HG02885 (cell line): ENCODE measurements at regions not wholly inside any gene's neighbourhood (a gene's known extent, or its start where the extent isn't known, plus 50 kb on each side); places are given as distances from the start of the nearest gene placed in this dataset.

Experiments used
- ATAC-seq: cut with Tn5 transposase; IDR thresholded peaks from one replicate; pipeline ENCODE4 v1.9.1; 2021; ENCODE audit warnings: mild to moderate bottlenecking; ENCODE audit not compliant: unreplicated experiment, poor library complexity

DNA sequence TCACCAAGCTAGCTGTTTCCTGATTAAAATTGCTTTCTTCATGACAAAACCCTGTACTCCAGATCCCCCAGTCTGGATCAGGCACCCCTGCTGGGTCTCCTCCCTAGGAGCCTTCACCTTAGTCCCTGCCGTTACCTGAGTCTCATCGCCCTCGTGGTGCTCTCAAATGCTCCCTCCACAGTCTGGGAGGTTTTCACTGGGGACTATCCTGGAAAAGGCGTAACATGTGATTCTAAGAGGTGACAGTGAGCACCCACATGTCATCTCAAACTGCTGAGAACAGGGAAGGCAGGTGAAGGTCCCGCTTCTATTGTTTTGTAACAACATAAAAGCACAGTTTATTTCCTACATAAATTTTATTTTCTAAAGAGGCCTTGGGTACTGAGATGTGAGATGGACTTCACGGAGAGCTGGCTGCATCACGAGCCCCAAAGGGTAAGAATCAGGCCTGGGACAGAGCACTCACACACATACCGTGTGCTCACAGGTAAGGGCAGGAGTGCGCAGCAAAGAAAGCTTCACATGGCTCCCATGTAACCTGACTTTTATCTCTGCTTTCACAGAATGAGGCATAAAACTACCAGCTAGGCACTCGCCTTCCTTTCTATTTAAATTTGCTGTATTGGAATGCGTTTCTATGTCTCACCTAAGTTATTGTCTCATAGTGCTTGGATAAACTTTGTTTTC, 531.5 kb downstream of the RNF144A start:
- ATAC-seq, result no peak

DNA sequence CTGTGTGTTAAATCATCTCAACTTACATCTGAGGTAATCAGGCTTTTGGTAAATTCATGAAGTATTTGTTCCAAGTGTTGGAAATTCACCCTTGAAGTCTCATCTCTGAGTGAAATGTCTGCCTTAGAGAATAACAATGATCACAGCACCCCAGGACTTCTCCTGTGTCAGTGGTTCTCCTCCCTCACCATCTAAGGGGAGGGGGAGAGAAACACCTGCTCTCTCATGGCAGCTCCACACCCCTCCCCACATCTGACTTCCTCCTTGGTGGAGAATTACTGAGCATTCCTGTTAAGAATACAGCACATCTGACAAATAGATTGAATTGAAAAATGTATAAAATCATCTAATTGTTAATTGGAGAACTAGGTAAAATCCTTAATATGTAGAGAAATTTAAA, 532.1 kb downstream of the RNF144A start:
- no peak for ATAC-seq

- ATAC-seq, result peak; percentile 72
Observed at GRCh38 chr2:7450188-7450832, 533.1 kb downstream of the RNF144A start.

GRCh38 chr2:7450833-7451190, 533.6 kb downstream of the RNF144A start:
- ATAC-seq, result no peak

DNA sequence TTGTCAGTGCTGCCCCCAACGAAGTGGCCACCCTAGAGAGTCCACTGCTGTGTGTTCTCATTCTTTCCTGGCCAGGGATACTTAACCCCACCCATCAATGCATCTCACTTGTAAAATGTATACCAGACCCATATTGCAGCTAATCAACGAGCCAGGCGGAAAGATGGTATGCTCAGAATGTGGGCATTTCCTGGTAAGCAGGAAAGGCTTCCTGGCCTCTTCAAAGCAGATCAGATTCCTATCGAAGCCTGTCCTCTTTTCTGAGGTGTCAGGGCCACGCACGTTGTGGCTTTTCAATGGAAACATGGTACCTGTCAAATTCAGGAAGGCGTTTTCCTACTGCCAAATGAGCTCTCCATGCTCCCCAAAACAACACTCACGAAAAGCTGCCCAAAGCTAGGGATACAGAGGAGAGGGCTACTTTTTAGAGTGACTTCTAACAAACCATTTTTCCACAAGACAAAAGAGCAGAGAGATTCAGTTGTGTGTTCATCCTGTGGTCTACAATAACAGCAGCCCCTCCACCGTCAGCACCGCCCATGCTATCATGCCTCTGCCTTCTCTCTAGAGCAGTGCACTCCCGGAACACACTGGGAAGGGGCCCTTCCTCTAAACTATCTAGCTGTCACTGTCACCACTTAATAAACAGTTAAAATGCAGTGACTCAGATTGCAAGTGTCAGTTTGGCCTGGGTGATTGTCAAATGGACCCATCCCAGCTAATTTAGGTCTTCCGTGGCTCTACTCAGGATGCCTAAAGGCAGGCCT, 535.1 kb downstream of the RNF144A start:
- no peak for ATAC-seq

- no peak for ATAC-seq
Observed at GRCh38 chr2:7454592-7454991, 537.4 kb downstream of the RNF144A start.

- no peak for ATAC-seq
Observed at GRCh38 chr2:7456762-7457161, 539.5 kb downstream of the RNF144A start.

DNA sequence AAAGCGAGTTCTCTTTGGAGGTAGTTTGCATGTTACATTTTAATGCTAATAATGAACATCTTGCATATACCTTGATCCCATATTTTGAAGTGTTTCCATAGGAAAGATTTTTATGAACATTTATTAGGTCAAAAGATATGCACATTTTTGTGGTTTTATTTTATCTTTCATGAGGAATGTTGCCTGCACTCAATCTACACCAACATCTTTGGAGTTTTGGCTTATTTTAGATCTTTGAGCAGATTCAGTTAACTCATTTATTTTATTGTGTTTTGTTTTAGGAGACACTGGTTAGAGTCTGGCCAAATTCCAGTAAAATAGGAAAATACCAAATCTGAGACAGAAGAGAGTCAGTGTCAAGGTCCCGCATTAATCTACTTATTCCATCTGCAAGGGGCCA, 540.9 kb downstream of the RNF144A start:
- no peak for ATAC-seq

- ATAC-seq, result no peak
Observed at GRCh38 chr2:7467782-7468447, 550.7 kb downstream of the RNF144A start.

- no peak for ATAC-seq
Observed at GRCh38 chr2:7468448-7468828, 551.2 kb downstream of the RNF144A start.

GRCh38 chr2:7468955-7469354, 551.7 kb downstream of the RNF144A start:
- ATAC-seq, result no peak

DNA sequence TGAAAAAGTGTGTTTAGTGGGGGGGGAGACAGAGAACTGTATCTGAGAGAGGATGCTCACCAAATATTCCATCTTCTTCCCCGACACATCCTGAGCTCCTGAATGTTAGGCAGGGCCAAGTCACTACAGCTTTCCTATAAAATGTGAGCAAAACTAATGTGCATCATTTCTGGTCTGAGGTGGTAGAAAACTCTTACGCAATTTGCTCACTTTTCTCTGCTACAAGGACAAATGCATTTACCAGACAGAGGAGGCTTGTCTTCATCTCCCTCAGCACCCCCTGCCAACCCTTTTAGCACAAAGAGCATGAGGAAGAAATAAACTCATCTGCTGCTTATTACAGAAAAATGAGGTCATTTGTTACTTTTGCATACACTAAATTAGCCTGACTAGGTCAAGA, 554.0 kb downstream of the RNF144A start:
- ATAC-seq, result no peak

GRCh38 chr2:7472465-7472864, 555.3 kb downstream of the RNF144A start:
- ATAC-seq, result no peak

- no peak for ATAC-seq
Observed at GRCh38 chr2:7473135-7473771, 556.0 kb downstream of the RNF144A start.

DNA sequence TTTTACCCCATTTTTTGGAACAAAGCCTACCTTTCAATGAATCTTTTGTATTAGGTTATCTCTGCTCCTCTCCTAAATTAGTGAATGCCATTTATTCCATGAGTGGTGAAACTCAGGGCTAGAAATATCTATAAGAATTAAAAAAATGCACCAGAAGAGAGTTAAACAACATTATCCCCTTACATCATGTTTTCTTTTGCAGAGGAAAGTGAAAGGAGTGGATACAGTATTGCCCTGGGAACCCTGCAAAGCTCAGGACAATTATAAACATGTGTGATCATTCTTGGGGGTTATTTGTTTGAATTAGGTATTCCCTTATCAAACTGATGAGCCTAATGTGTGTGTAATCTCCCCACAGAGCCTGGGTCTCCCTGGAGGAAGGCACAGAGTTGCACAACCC, 559.2 kb downstream of the RNF144A start:
- ATAC-seq, result no peak

DNA sequence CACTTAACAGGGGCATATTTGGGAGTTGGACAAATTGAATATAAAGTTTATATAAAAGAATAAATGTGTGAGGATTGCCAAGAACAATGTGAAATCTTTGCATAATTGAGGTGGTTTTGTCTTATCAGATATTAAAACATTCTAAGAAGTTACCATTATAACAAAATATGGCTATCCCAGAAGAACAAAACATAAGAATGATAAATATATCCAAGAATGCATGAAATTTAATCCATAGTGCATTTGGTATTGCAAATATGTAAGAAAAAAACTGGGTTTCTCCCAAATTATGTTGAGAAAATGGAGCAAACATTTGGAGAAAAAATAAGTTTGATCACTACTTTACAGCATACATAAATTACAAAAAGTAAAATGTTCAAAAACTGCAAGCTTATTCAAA, 562.4 kb downstream of the RNF144A start:
- ATAC-seq, result no peak

DNA sequence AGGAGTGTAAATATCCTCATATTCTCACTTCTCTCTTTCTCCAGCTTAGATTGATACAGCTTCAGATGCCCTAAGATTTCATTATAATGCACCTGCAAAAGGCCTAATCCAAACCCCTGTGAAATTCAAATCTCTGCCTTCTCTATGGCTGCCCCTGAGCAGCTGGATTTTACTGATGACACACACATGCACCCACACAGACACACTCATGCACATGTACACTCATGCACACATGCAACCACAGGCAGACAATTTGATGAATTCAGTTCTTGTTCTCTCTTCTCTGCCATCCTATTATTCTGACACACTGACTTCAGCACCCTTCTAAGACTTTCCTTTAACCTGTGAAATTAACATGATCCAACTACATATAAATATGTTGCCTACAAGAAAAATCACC, 563.2 kb downstream of the RNF144A start:
- no peak for ATAC-seq

DNA sequence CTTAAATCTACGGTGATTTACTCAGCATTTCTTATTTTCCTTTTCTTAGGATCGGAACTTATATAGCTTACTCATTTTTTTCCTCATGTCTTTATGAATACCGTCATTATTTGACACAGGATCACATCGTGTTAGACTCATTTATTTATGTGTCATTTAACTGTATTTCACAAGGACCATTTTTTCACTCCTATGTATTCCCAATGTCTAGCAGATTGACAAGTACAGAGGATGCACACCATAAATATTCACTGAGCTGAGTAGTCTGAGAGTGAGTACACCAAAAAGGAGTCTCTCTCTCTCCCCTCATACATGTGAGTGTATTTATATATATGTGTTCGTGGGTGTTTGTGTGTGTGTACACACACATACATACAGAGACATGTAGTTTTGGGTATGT, 573.5 kb downstream of the RNF144A start:
- ATAC-seq, result no peak

- ATAC-seq, result no peak
Observed at GRCh38 chr2:7492719-7493118, 575.5 kb downstream of the RNF144A start.

- no peak for ATAC-seq
Observed at GRCh38 chr2:7497178-7497577, 580.0 kb downstream of the RNF144A start.

GRCh38 chr2:7499018-7499417, 581.8 kb downstream of the RNF144A start:
- ATAC-seq, result no peak
